ENCODE measurements at regions not wholly inside any gene's neighbourhood (a gene's known extent, or its start where the extent isn't known, plus 50 kb on each side); places are given as distances from the start of the nearest gene placed in this dataset.
"Not testable (repeated sequence)": the region's sequence is repeated elsewhere in the genome, so short reads cannot be mapped to it uniquely, and the experiment has no call there.

GRCh38 chr5:177875013-177875899 is 92.6 kb upstream of the FAM153A start:
- H3K9me3 Mint-ChIP-seq (ENCODE audit: insufficient read depth); CTCF ChIA-PET; H3K27me3 Mint-ChIP-seq; H3K27ac ChIP-seq (ENCODE audit: low read length in 2 of 2); H3K36me3 ChIP-seq (replicated peaks in 1 of 2; ENCODE audit: control extremely low read depth in 1 of 2, control insufficient read depth in 1 of 2, extremely low read depth in 1 of 2, insufficient read depth in 2 of 2, low read length in 1 of 2); POLR2A ChIA-PET; H3K9me3 ChIP-seq (ENCODE audit: control extremely low read depth in 1 of 3, control insufficient read depth in 2 of 3, insufficient read depth in 1 of 3, low read length in 2 of 3); H3K4me1 Mint-ChIP-seq; H3K4me2 ChIP-seq (replicated peaks; ENCODE audit: low read depth, low read length, poor library complexity, severe bottlenecking); H2AFZ ChIP-seq (ENCODE audit: insufficient read depth, low read depth, low read length, poor library complexity, severe bottlenecking); H3K27ac Mint-ChIP-seq; intact Hi-C loops (cut with micrococcal nuclease); H3K79me2 ChIP-seq (ENCODE audit: control insufficient read depth, insufficient read depth, low read length); H4K20me1 ChIP-seq (ENCODE audit: control insufficient read depth, insufficient read depth, low read length, poor library complexity, severe bottlenecking); H3K27me3 ChIP-seq (replicated peaks in 1 of 4; ENCODE audit: control extremely low read depth in 1 of 4, control insufficient read depth in 3 of 4, insufficient read depth in 4 of 4, low read length in 3 of 4); H3K9ac ChIP-seq (ENCODE audit: low read length); H3K4me1 ChIP-seq (ENCODE audit: control insufficient read depth in 2 of 2, insufficient read depth in 2 of 2, low read length in 2 of 2): not testable (repeated sequence)
- peak overlapping the region; percentile 74 for H3K4me3 Mint-ChIP-seq
- no CpG with 5 or more reads among the region's 56 CpGs for WGBS (ENCODE audit: insufficient coverage)
- DNase-seq (peak; percentile 23), ATAC-seq (ENCODE audit: low read depth) (peak; percentile 73)
- peak overlapping the region in 3 of 5 experiments; percentile 41 to 49 (median 46) for H3K4me3 ChIP-seq (ENCODE audit: control extremely low read depth in 1 of 5, extremely low read depth in 1 of 5, insufficient read depth in 1 of 5, low read depth in 2 of 5, low read length in 4 of 5)

- POLR2A ChIA-PET; H3K9me3 ChIP-seq (ENCODE audit: control extremely low read depth in 1 of 3, control insufficient read depth in 2 of 3, insufficient read depth in 1 of 3, low read length in 2 of 3); H3K4me1 Mint-ChIP-seq; H3K27ac ChIP-seq (ENCODE audit: low read length in 2 of 2); H3K9ac ChIP-seq (ENCODE audit: low read length); H3K79me2 ChIP-seq (ENCODE audit: control insufficient read depth, insufficient read depth, low read length); intact Hi-C loops (cut with micrococcal nuclease); H4K20me1 ChIP-seq (ENCODE audit: control insufficient read depth, insufficient read depth, low read length, poor library complexity, severe bottlenecking); H3K27me3 ChIP-seq (replicated peaks in 1 of 4; ENCODE audit: control extremely low read depth in 1 of 4, control insufficient read depth in 3 of 4, insufficient read depth in 4 of 4, low read length in 3 of 4); H3K36me3 ChIP-seq (replicated peaks in 1 of 2; ENCODE audit: control extremely low read depth in 1 of 2, control insufficient read depth in 1 of 2, extremely low read depth in 1 of 2, insufficient read depth in 2 of 2, low read length in 1 of 2); H3K4me1 ChIP-seq (ENCODE audit: control insufficient read depth in 2 of 2, insufficient read depth in 2 of 2, low read length in 2 of 2); H3K4me3 ChIP-seq (ENCODE audit: control extremely low read depth in 1 of 5, extremely low read depth in 1 of 5, insufficient read depth in 1 of 5, low read depth in 2 of 5, low read length in 4 of 5); H2AFZ ChIP-seq (ENCODE audit: insufficient read depth, low read depth, low read length, poor library complexity, severe bottlenecking); ATAC-seq (ENCODE audit: low read depth); H3K9me3 Mint-ChIP-seq (ENCODE audit: insufficient read depth); H3K4me3 Mint-ChIP-seq; H3K27me3 Mint-ChIP-seq; DNase-seq; H3K27ac Mint-ChIP-seq; H3K4me2 ChIP-seq (replicated peaks; ENCODE audit: low read depth, low read length, poor library complexity, severe bottlenecking); CTCF ChIA-PET: not testable (repeated sequence)
- WGBS (ENCODE audit: insufficient coverage): no CpG with 5 or more reads among the region's 18 CpGs
Measured at GRCh38 chr5:177863822-177864446, 81.2 kb upstream of the FAM153A start.

- H3K79me2 ChIP-seq (ENCODE audit: control insufficient read depth, insufficient read depth, low read length); H3K27ac Mint-ChIP-seq; H3K4me1 Mint-ChIP-seq; H3K4me3 Mint-ChIP-seq; H3K27me3 ChIP-seq (replicated peaks in 1 of 4; ENCODE audit: control extremely low read depth in 1 of 4, control insufficient read depth in 3 of 4, insufficient read depth in 4 of 4, low read length in 3 of 4); DNase-seq; intact Hi-C loops (cut with micrococcal nuclease); H3K4me2 ChIP-seq (replicated peaks; ENCODE audit: low read depth, low read length, poor library complexity, severe bottlenecking); ATAC-seq (ENCODE audit: low read depth); H3K4me3 ChIP-seq (ENCODE audit: control extremely low read depth in 1 of 5, extremely low read depth in 1 of 5, insufficient read depth in 1 of 5, low read depth in 2 of 5, low read length in 4 of 5); H3K9ac ChIP-seq (ENCODE audit: low read length); H3K27ac ChIP-seq (ENCODE audit: low read length in 2 of 2); CTCF ChIA-PET; H3K9me3 Mint-ChIP-seq (ENCODE audit: insufficient read depth); H3K9me3 ChIP-seq (ENCODE audit: control extremely low read depth in 1 of 3, control insufficient read depth in 2 of 3, insufficient read depth in 1 of 3, low read length in 2 of 3); H3K27me3 Mint-ChIP-seq; H2AFZ ChIP-seq (ENCODE audit: insufficient read depth, low read depth, low read length, poor library complexity, severe bottlenecking); POLR2A ChIA-PET; H3K4me1 ChIP-seq (ENCODE audit: control insufficient read depth in 2 of 2, insufficient read depth in 2 of 2, low read length in 2 of 2); H3K36me3 ChIP-seq (replicated peaks in 1 of 2; ENCODE audit: control extremely low read depth in 1 of 2, control insufficient read depth in 1 of 2, extremely low read depth in 1 of 2, insufficient read depth in 2 of 2, low read length in 1 of 2); H4K20me1 ChIP-seq (ENCODE audit: control insufficient read depth, insufficient read depth, low read length, poor library complexity, severe bottlenecking): not testable (repeated sequence)
- no CpG with 5 or more reads among the region's 8 CpGs for WGBS (ENCODE audit: insufficient coverage)
Measured at GRCh38 chr5:177857642-177858200, 75.0 kb upstream of the FAM153A start.

- H3K27ac ChIP-seq (ENCODE audit: low read length in 2 of 2); H3K4me3 ChIP-seq (ENCODE audit: control extremely low read depth in 1 of 5, extremely low read depth in 1 of 5, insufficient read depth in 1 of 5, low read depth in 2 of 5, low read length in 4 of 5); CTCF ChIA-PET; ATAC-seq (ENCODE audit: low read depth); H3K9me3 Mint-ChIP-seq (ENCODE audit: insufficient read depth); H3K4me1 ChIP-seq (ENCODE audit: control insufficient read depth in 2 of 2, insufficient read depth in 2 of 2, low read length in 2 of 2); POLR2A ChIA-PET; H4K20me1 ChIP-seq (ENCODE audit: control insufficient read depth, insufficient read depth, low read length, poor library complexity, severe bottlenecking); intact Hi-C loops (cut with micrococcal nuclease); H3K27ac Mint-ChIP-seq; H3K36me3 ChIP-seq (replicated peaks in 1 of 2; ENCODE audit: control extremely low read depth in 1 of 2, control insufficient read depth in 1 of 2, extremely low read depth in 1 of 2, insufficient read depth in 2 of 2, low read length in 1 of 2); DNase-seq; H3K9me3 ChIP-seq (ENCODE audit: control extremely low read depth in 1 of 3, control insufficient read depth in 2 of 3, insufficient read depth in 1 of 3, low read length in 2 of 3); H2AFZ ChIP-seq (ENCODE audit: insufficient read depth, low read depth, low read length, poor library complexity, severe bottlenecking); H3K4me2 ChIP-seq (replicated peaks; ENCODE audit: low read depth, low read length, poor library complexity, severe bottlenecking); H3K9ac ChIP-seq (ENCODE audit: low read length); H3K4me1 Mint-ChIP-seq; H3K27me3 ChIP-seq (replicated peaks in 1 of 4; ENCODE audit: control extremely low read depth in 1 of 4, control insufficient read depth in 3 of 4, insufficient read depth in 4 of 4, low read length in 3 of 4); H3K27me3 Mint-ChIP-seq; H3K79me2 ChIP-seq (ENCODE audit: control insufficient read depth, insufficient read depth, low read length); H3K4me3 Mint-ChIP-seq: not testable (repeated sequence)
- WGBS (ENCODE audit: insufficient coverage): no CpG with 5 or more reads among the region's 2 CpGs
Measured at GRCh38 chr5:177856474-177856873, 73.8 kb upstream of the FAM153A start.

All from B cell (primary cell).